ENCODE measurements at regions not wholly inside any gene's neighbourhood (a gene's known extent, or its start where the extent isn't known, plus 50 kb on each side); places are given as distances from the start of the nearest gene placed in this dataset.

DNA sequence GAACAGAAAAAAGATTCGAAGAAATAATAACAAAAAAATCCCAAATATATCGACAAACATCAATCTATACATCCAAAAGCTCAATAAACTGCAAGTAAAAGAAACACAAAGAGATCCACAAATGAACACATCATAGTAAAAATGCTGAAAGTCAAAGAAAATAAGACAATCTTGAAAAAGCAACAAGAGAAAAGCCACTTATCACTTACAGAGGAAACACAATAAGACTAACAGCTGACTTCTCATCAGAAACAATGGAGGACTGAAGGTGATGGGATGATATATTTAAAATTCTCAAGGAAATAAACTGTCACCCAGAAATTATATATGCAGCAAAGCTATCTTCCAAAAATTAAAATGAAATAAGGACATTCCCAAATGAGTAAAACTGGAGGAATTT is 140.3 kb downstream of the NDUFA10 start:
- FAIRE-seq, result no peak
- Histone ChIP-seq H3K36me3 (no peaks in the 10 kb centered on the region), H3K4me1 (no peaks in the 10 kb centered on the region), H3K4me3 (no peak overlapping the region), H3K27ac (no peak overlapping the region), H3K9me3 (peaks cover 0 to 4% (median 2%) of the 10 kb centered on the region in 4 donors), H3K27me3 (no peaks in the 10 kb centered on the region)
- no peak for DNase-seq
- 85 to 95% methylated on average over 2 of the region's 2 CpGs for WGBS, 2 donors
- TF ChIP-seq CTCF (IDR thresholded peaks at IDR 0.05), result no peak
- intact Hi-C loops (cut with DNase I), result loop anchor here in 1 of 3 donors (5.0 kb wide), 1 partner anchor 853 kb away; no protein-coding TSS in a partner anchor
- ATAC-seq, result no peak

- WGBS, 2 donors, result 89 to 93% methylated on average over 5 of the region's 5 CpGs
- Histone ChIP-seq H3K4me1 (no peaks in the 10 kb centered on the region), H3K9me3 (peaks cover 0 to 4% (median 2%) of the 10 kb centered on the region in 4 donors), H3K27me3 (no peaks in the 10 kb centered on the region), H3K27ac (no peak overlapping the region), H3K4me3 (no peak overlapping the region), H3K36me3 (no peaks in the 10 kb centered on the region)
- ATAC-seq (no peak), FAIRE-seq (no peak), DNase-seq (no peak)
- TF ChIP-seq CTCF (IDR thresholded peaks at IDR 0.05), result no peak
- intact Hi-C loops (cut with DNase I), result loop anchor here in 1 of 3 donors (5.0 kb wide), 1 partner anchor 852 kb away; no protein-coding TSS in a partner anchor
These were observed 141.1 kb downstream of the NDUFA10 start for GRCh38 chr2:239884051-239884405.

- peaks cover 0 to 4% (median 2%) of the 10 kb centered on the region in 4 donors for H3K9me3 ChIP-seq
- H3K27ac ChIP-seq, result no peak overlapping the region
- ATAC-seq (no peak), FAIRE-seq (no peak), DNase-seq (no peak)
- H3K27me3 ChIP-seq, result no peaks in the 10 kb centered on the region
- H3K36me3 ChIP-seq, result no peaks in the 10 kb centered on the region
- H3K4me3 ChIP-seq, result no peak overlapping the region
- H3K4me1 ChIP-seq, result no peaks in the 10 kb centered on the region
- TF ChIP-seq CTCF (IDR thresholded peaks at IDR 0.05), result no peak
- intact Hi-C loops (cut with DNase I), result loop anchor here in 1 of 3 donors (5.0 kb wide), 1 partner anchor 851 kb away; no protein-coding TSS in a partner anchor
- WGBS, 2 donors, result 78 to 82% methylated on average over 12 of the region's 12 CpGs
These were observed 141.7 kb downstream of the NDUFA10 start for GRCh38 chr2:239883326-239884050.

GRCh38 chr2:239882781-239883180 is 142.4 kb downstream of the NDUFA10 start:
- DNase-seq (no peak), FAIRE-seq (no peak)
- intact Hi-C loops (cut with DNase I), result loop anchor here in 1 of 3 donors (5.0 kb wide), 1 partner anchor 850 kb away; no protein-coding TSS in a partner anchor

More at GRCh38 chr2:239882781-239883180, 142.4 kb downstream of the NDUFA10 start:
- WGBS, 2 donors, result 44 to 48% methylated on average over 4 of the region's 4 CpGs
- ATAC-seq, result no peak
- H3K36me3 ChIP-seq, result no peaks in the 10 kb centered on the region
- H3K9me3 ChIP-seq, result peaks cover 0 to 4% (median 2%) of the 10 kb centered on the region in 4 donors
- no peaks in the 10 kb centered on the region for H3K4me1 ChIP-seq
- H3K27ac ChIP-seq, result no peak overlapping the region
- H3K27me3 ChIP-seq, result no peaks in the 10 kb centered on the region
- no peak for TF ChIP-seq CTCF (IDR thresholded peaks at IDR 0.05)
- H3K4me3 ChIP-seq, result no peak overlapping the region

All from pancreas (tissue), 10 donors.